Prostate gland (tissue), 2 donors: ENCODE measurements at regions not wholly inside any gene's neighbourhood (a gene's known extent, or its start where the extent isn't known, plus 50 kb on each side); places are given as distances from the start of the nearest gene placed in this dataset. TPM values are rescaled to one million over a fixed set of nuclear protein-coding genes. Genes with fewer than 3 reads are reported as not detected.

Experiments
- DNase-seq: peaks from one replicate; pipeline ENCODE4 v3.0.0-alpha.2; 2019; ENCODE audit warnings: low spot score
- H3K27ac ChIP-seq, 2 donors: fragments of 200-600 bp; sonication (generic); 2 replicates each; pipeline ENCODE4 v1.5.1; 2017 to 2019
- H3K27me3 ChIP-seq: fragments of 200-600 bp; sonication (generic); replicated peaks from 2 replicates; pipeline ENCODE4 v1.5.1; 2019; ENCODE audit not compliant: insufficient read depth
- H3K36me3 ChIP-seq, 2 donors: fragments of 200-600 bp; sonication (generic); 1 replicate in 1 of 2; 2 replicates in 1 of 2; pipeline versions ENCODE4 v1.5.1 to v1.8.1; 2017 to 2019
- H3K4me1 ChIP-seq: fragments of 200-600 bp; sonication (generic); replicated peaks from 2 replicates; pipeline ENCODE4 v1.5.1; 2019
- H3K4me3 ChIP-seq, 2 donors: fragments of 200-600 bp; sonication (generic); 2 replicates each; pipeline ENCODE4 v1.5.1; 2017 to 2019
- H3K9me3 ChIP-seq: fragments of 200-600 bp; sonication (generic); 2 replicates; pipeline ENCODE4 v1.5.1; 2017
- CTCF ChIP-seq, 4 experiments: fragments of 200-600 bp in 2 of 4; fragments of 450-650 bp in 2 of 4; sonication (generic) in 2 of 4; IDR thresholded peaks; 1 replicate in 3 of 4; 2 replicates in 1 of 4; pipeline ENCODE4 v1.5.1; 2016 to 2019; ENCODE audit warnings: antibody characterized with exemption in 4 of 4, mild to moderate bottlenecking in 2 of 4, moderate library complexity in 2 of 4
- POLR2A ChIP-seq: fragments of 450-650 bp; IDR thresholded peaks from one replicate; pipeline ENCODE4 v1.6.1; 2016; ENCODE audit warnings: antibody characterized with exemption, mild to moderate bottlenecking
- POLR2AphosphoS5 ChIP-seq: sonication (generic); formaldehyde crosslinking; IDR thresholded peaks from one replicate; pipeline ENCODE4 v1.6.1; 2017; ENCODE audit warnings: antibody characterized with exemption
- WGBS: methylation state at CpG from one replicate; pipeline ENCODE4 v1.1.5; 2018; 5-methylcytosine and 5-hydroxymethylcytosine counted together
- intact Hi-C: fragments of 100-400 bp; cut with DNase I; formaldehyde crosslinking; loops from one replicate; pipeline ENCODE4 v1.14.2; 2022
- microRNA-seq: library from miRNA; unstranded; fragments of <30 nt; microRNA quantifications from one replicate; pipeline ENCODE4, GENCODE V29; 2016
- small RNA-seq, 2 donors: library from RNA; depleted of rRNA; stranded (forward); fragments of <200 nt; gene quantifications; one replicate each; pipeline ENCODE3, GENCODE V24; 2016

GRCh38 chr3:124676236-124676635, 54.0 kb upstream of the UMPS start:
- DNase-seq, result no peak
- intact Hi-C loops, result no loop called here
- Histone ChIP-seq H3K9me3 (no peaks in the 10 kb centered on the region), H3K4me1 (no peaks in the 10 kb centered on the region), H3K27me3 (no peaks in the 10 kb centered on the region), H3K4me3 (no peak overlapping the region), H3K27ac (no peak overlapping the region), H3K36me3 (no peaks in the 10 kb centered on the region)
- 80% methylated on average over 3 of the region's 3 CpGs for WGBS
- TF ChIP-seq CTCF (IDR thresholded peaks at IDR 0.05) (no peak), POLR2A (no peak), POLR2AphosphoS5 (no peak)

GRCh38 chr3:124679048-124679638, 51.1 kb upstream of the UMPS start:
- no peak for TF ChIP-seq POLR2A
- no peak for TF ChIP-seq POLR2AphosphoS5
- no peak for TF ChIP-seq CTCF (IDR thresholded peaks at IDR 0.05)
- H3K4me1 ChIP-seq, result no peaks in the 10 kb centered on the region
- intact Hi-C loops, result no loop called here
- no peaks in the 10 kb centered on the region for H3K27me3 ChIP-seq
- H3K36me3 ChIP-seq, result no peaks in the 10 kb centered on the region
- H3K27ac ChIP-seq, result no peak overlapping the region
- 87% methylated on average over 5 of the region's 5 CpGs for WGBS
- DNase-seq, result no peak
- H3K4me3 ChIP-seq, result no peak overlapping the region
- H3K9me3 ChIP-seq, result no peaks in the 10 kb centered on the region

Small RNA genes in the stretch of these regions (microRNA-seq; reads per million reads assigned to microRNA genes)
- gene MIR5002, result not detected
- not detected for gene MIR6083

Small RNA genes in the stretch of these regions (small RNA-seq; reads per million reads assigned to genes)
- gene MIR5002 (0 to 0.30 reads per million in 2 donors), gene MIR6083 (0 reads per million in 2 donors), gene RNU6-143P (0 reads per million in 2 donors)
